Activated naive CD4-positive, alpha-beta T cell treated with anti-CD3 and anti-CD28 coated beads, Interleukin-2, amount 10 ng/mL, durations not matched to agents 7 days and 5 days (primary cell): ENCODE measurements at regions not wholly inside any gene's neighbourhood (a gene's known extent, or its start where the extent isn't known, plus 50 kb on each side); places are given as distances from the start of the nearest gene placed in this dataset.
"Not testable (repeated sequence)": the region's sequence is repeated elsewhere in the genome, so short reads cannot be mapped to it uniquely, and the experiment has no call there.

Experiments used
- CTCF ChIA-PET: fragments of 350-600 bp; sonication (Branson Sonifier 250); formaldehyde crosslinking; loops from one replicate; lab custom pipeline; 2021; ENCODE audit warnings: antibody characterized with exemption; lab: Charles Lee
- DNase-seq: peaks from one replicate; pipeline ENCODE4 v3.0.0-alpha.2; 2020
- H3K27ac Mint-ChIP-seq: one replicate; pipeline ENCODE4 v1.8.0; 2021; ENCODE audit warnings: mild to moderate bottlenecking, moderate library complexity, mixed read lengths
- H3K27me3 Mint-ChIP-seq: one replicate; pipeline ENCODE4 v1.8.0; 2021; ENCODE audit warnings: mild to moderate bottlenecking, mixed read lengths
- H3K36me3 Mint-ChIP-seq: one replicate; pipeline ENCODE4 v1.8.0; 2021; ENCODE audit warnings: mixed read lengths
- H3K4me1 Mint-ChIP-seq: one replicate; pipeline ENCODE4 v1.8.0; 2021; ENCODE audit warnings: mixed read lengths
- H3K4me3 Mint-ChIP-seq: one replicate; pipeline ENCODE4 v1.8.0; 2021; ENCODE audit warnings: mild to moderate bottlenecking, moderate library complexity, mixed read lengths
- H3K9me3 Mint-ChIP-seq: one replicate; pipeline ENCODE4 v1.8.0; 2021; ENCODE audit warnings: mixed read lengths

GRCh38 chr2:63706084-63706483 lies 117.3 kb downstream of the MDH1 start:
- CTCF ChIA-PET, H3K27ac Mint-ChIP-seq, H3K36me3 Mint-ChIP-seq, H3K27me3 Mint-ChIP-seq, H3K9me3 Mint-ChIP-seq, H3K4me3 Mint-ChIP-seq, H3K4me1 Mint-ChIP-seq, DNase-seq: not testable (repeated sequence)

- H3K27ac Mint-ChIP-seq: no peak overlapping the region
- no peaks in the 10 kb centered on the region for H3K4me1 Mint-ChIP-seq
- CTCF ChIA-PET: interaction anchor here (0.7 kb wide), 1 partner anchor 112 kb away, joined by 3 read pairs; no protein-coding TSS in a partner anchor
- H3K9me3 Mint-ChIP-seq: peaks cover 3% of the 10 kb centered on the region
- H3K27me3 Mint-ChIP-seq: peaks cover 4% of the 10 kb centered on the region
- no peak for DNase-seq
- H3K4me3 Mint-ChIP-seq: no peak overlapping the region
- H3K36me3 Mint-ChIP-seq: no peaks in the 10 kb centered on the region
Measured at GRCh38 chr2:63710732-63711131, 122.0 kb downstream of the MDH1 start.

- no peaks in the 10 kb centered on the region for H3K9me3 Mint-ChIP-seq
- H3K27ac Mint-ChIP-seq: no peak overlapping the region
- DNase-seq: no peak
- CTCF ChIA-PET: no interaction called here
- no peak overlapping the region for H3K4me3 Mint-ChIP-seq
- no peaks in the 10 kb centered on the region for H3K4me1 Mint-ChIP-seq
- peaks cover 3% of the 10 kb centered on the region for H3K27me3 Mint-ChIP-seq
- H3K36me3 Mint-ChIP-seq: no peaks in the 10 kb centered on the region
Measured at GRCh38 chr2:63712748-63713147, 124.0 kb downstream of the MDH1 start.

- H3K27me3 Mint-ChIP-seq: no peaks in the 10 kb centered on the region
- no peaks in the 10 kb centered on the region for H3K36me3 Mint-ChIP-seq
- DNase-seq: no peak
- CTCF ChIA-PET: no interaction called here
- H3K4me3 Mint-ChIP-seq: no peak overlapping the region
- no peak overlapping the region for H3K27ac Mint-ChIP-seq
- no peaks in the 10 kb centered on the region for H3K9me3 Mint-ChIP-seq
- H3K4me1 Mint-ChIP-seq: no peaks in the 10 kb centered on the region
Measured at GRCh38 chr2:63716146-63716545, 125.5 kb upstream of the UGP2 start.

- H3K36me3 Mint-ChIP-seq: no peaks in the 10 kb centered on the region
- no peaks in the 10 kb centered on the region for H3K27me3 Mint-ChIP-seq
- no peaks in the 10 kb centered on the region for H3K4me1 Mint-ChIP-seq
- peaks cover 1% of the 10 kb centered on the region for H3K9me3 Mint-ChIP-seq
- CTCF ChIA-PET: no interaction called here
- H3K27ac Mint-ChIP-seq: no peak overlapping the region
- no peak for DNase-seq
- H3K4me3 Mint-ChIP-seq: no peak overlapping the region
Measured at GRCh38 chr2:63719052-63719451, 122.6 kb upstream of the UGP2 start.

GRCh38 chr2:63721082-63721424 lies 120.6 kb upstream of the UGP2 start:
- DNase-seq: no peak
- no peak overlapping the region for H3K4me3 Mint-ChIP-seq
- H3K36me3 Mint-ChIP-seq: no peaks in the 10 kb centered on the region
- no peaks in the 10 kb centered on the region for H3K27me3 Mint-ChIP-seq
- no peaks in the 10 kb centered on the region for H3K4me1 Mint-ChIP-seq
- no peak overlapping the region for H3K27ac Mint-ChIP-seq
- peaks cover 1% of the 10 kb centered on the region for H3K9me3 Mint-ChIP-seq
- CTCF ChIA-PET: no interaction called here

- H3K27me3 Mint-ChIP-seq, H3K4me1 Mint-ChIP-seq, H3K36me3 Mint-ChIP-seq, H3K4me3 Mint-ChIP-seq, H3K9me3 Mint-ChIP-seq, H3K27ac Mint-ChIP-seq, DNase-seq, CTCF ChIA-PET: not testable (repeated sequence)
Measured at GRCh38 chr2:63722284-63722683, 119.4 kb upstream of the UGP2 start.

GRCh38 chr2:63723709-63724108 lies 118.0 kb upstream of the UGP2 start:
- no peak for DNase-seq
- Mint-ChIP-seq H3K4me1 (no peaks in the 10 kb centered on the region), H3K36me3 (no peaks in the 10 kb centered on the region), H3K27ac (no peak overlapping the region), H3K9me3 (peaks cover 1% of the 10 kb centered on the region), H3K4me3 (no peak overlapping the region), H3K27me3 (no peaks in the 10 kb centered on the region)
- CTCF ChIA-PET: no interaction called here

- DNase-seq, H3K9me3 Mint-ChIP-seq, H3K27me3 Mint-ChIP-seq, H3K27ac Mint-ChIP-seq, H3K36me3 Mint-ChIP-seq, H3K4me3 Mint-ChIP-seq, H3K4me1 Mint-ChIP-seq, CTCF ChIA-PET: not testable (repeated sequence)
Measured at GRCh38 chr2:63725212-63725611, 116.5 kb upstream of the UGP2 start.

- Mint-ChIP-seq H3K4me3 (no peak overlapping the region), H3K27me3 (peaks cover 5% of the 10 kb centered on the region), H3K27ac (no peak overlapping the region), H3K9me3 (no peaks in the 10 kb centered on the region), H3K4me1 (no peaks in the 10 kb centered on the region), H3K36me3 (no peaks in the 10 kb centered on the region)
- CTCF ChIA-PET: no interaction called here
- DNase-seq: no peak
Measured at GRCh38 chr2:63729362-63729761, 112.3 kb upstream of the UGP2 start.

- no peak for DNase-seq
- CTCF ChIA-PET: no interaction called here
- Mint-ChIP-seq H3K27ac (no peak overlapping the region), H3K9me3 (no peaks in the 10 kb centered on the region), H3K4me1 (no peaks in the 10 kb centered on the region), H3K27me3 (peaks cover 5% of the 10 kb centered on the region), H3K36me3 (no peaks in the 10 kb centered on the region), H3K4me3 (no peak overlapping the region)
Measured at GRCh38 chr2:63729831-63730230, 111.9 kb upstream of the UGP2 start.

- Mint-ChIP-seq H3K9me3 (no peaks in the 10 kb centered on the region), H3K27me3 (peaks cover 5% of the 10 kb centered on the region), H3K4me3 (no peak overlapping the region), H3K36me3 (no peaks in the 10 kb centered on the region), H3K4me1 (no peaks in the 10 kb centered on the region), H3K27ac (no peak overlapping the region)
- CTCF ChIA-PET: interaction anchor here (1.0 kb wide), 1 partner anchor 39 kb away, joined by 4 read pairs; no protein-coding TSS in a partner anchor
- DNase-seq: no peak
Measured at GRCh38 chr2:63734510-63734909, 107.2 kb upstream of the UGP2 start.

- Mint-ChIP-seq H3K27ac (no peak overlapping the region), H3K36me3 (no peaks in the 10 kb centered on the region), H3K9me3 (no peaks in the 10 kb centered on the region), H3K4me3 (no peak overlapping the region), H3K4me1 (no peaks in the 10 kb centered on the region), H3K27me3 (peaks cover 5% of the 10 kb centered on the region)
- DNase-seq: no peak
- CTCF ChIA-PET: interaction anchor here (1.0 kb wide), 1 partner anchor 40 kb away, joined by 4 read pairs; no protein-coding TSS in a partner anchor
Measured at GRCh38 chr2:63735263-63735662, 106.4 kb upstream of the UGP2 start.

GRCh38 chr2:63735931-63736330 lies 105.8 kb upstream of the UGP2 start:
- Mint-ChIP-seq H3K27me3 (no peaks in the 10 kb centered on the region), H3K36me3 (no peaks in the 10 kb centered on the region), H3K4me1 (no peaks in the 10 kb centered on the region), H3K27ac (no peak overlapping the region), H3K4me3 (no peak overlapping the region), H3K9me3 (no peaks in the 10 kb centered on the region)
- CTCF ChIA-PET: no interaction called here
- DNase-seq: no peak

GRCh38 chr2:63736354-63736753 lies 105.3 kb upstream of the UGP2 start:
- CTCF ChIA-PET: no interaction called here
- DNase-seq: no peak
- H3K27me3 Mint-ChIP-seq: no peaks in the 10 kb centered on the region
- no peaks in the 10 kb centered on the region for H3K4me1 Mint-ChIP-seq
- no peaks in the 10 kb centered on the region for H3K36me3 Mint-ChIP-seq
- H3K4me3 Mint-ChIP-seq: no peak overlapping the region
- H3K9me3 Mint-ChIP-seq: no peaks in the 10 kb centered on the region
- H3K27ac Mint-ChIP-seq: no peak overlapping the region
